ENCODE measurements at regions not wholly inside any gene's neighbourhood (a gene's known extent, or its start where the extent isn't known, plus 50 kb on each side); places are given as distances from the start of the nearest gene placed in this dataset.

GRCh38 chr10:126734967-126735366, 64.5 kb upstream of the C10orf90 start:
- no peak overlapping the region for H3K23ac ChIP-seq (ENCODE audit: low read length in 2 of 2)
- H2BK15ac ChIP-seq (ENCODE audit: low read depth, poor library complexity, severe bottlenecking): no peak overlapping the region
- no peak overlapping the region for H4K8ac ChIP-seq (ENCODE audit: low read length)
- no peak overlapping the region for H3K4me3 ChIP-seq (ENCODE audit: insufficient read depth in 1 of 2, low read depth in 1 of 2, low read length in 2 of 2)
- H3K27ac ChIP-seq (ENCODE audit: low read length, poor library complexity, severe bottlenecking): no peak overlapping the region
- no peaks in the 10 kb centered on the region for H3K4me1 ChIP-seq (ENCODE audit: control insufficient read depth, insufficient read depth, low read depth, low read length)
- no peaks in the 10 kb centered on the region for H3K79me1 ChIP-seq (replicated peaks; ENCODE audit: low read length, poor library complexity, severe bottlenecking)
- H3K18ac ChIP-seq (ENCODE audit: low read depth in 1 of 2, low read length in 2 of 2): no peak overlapping the region
- H2AFZ ChIP-seq (ENCODE audit: low read depth, low read length): no peak overlapping the region
- no peaks in the 10 kb centered on the region for H3K36me3 ChIP-seq (ENCODE audit: control insufficient read depth in 1 of 2, insufficient read depth in 2 of 2, low read depth in 1 of 2, low read length in 2 of 2)
- H2AK5ac ChIP-seq (ENCODE audit: low read length, severe bottlenecking): no peak overlapping the region
- DNase-seq: no peak
- H2BK12ac ChIP-seq (ENCODE audit: low read length in 2 of 2): no peak overlapping the region
- H2BK5ac ChIP-seq (ENCODE audit: low read depth, low read length, poor library complexity, severe bottlenecking): no peak overlapping the region
- no peak overlapping the region for H3K4me2 ChIP-seq (ENCODE audit: low read length, poor library complexity, severe bottlenecking)
- WGBS: 68% methylated on average over 3 of the region's 3 CpGs
- no peaks in the 10 kb centered on the region for H3K9me3 ChIP-seq (ENCODE audit: control insufficient read depth, low read length)
- H3K4ac ChIP-seq (ENCODE audit: low read depth in 1 of 2, low read length in 2 of 2): no peak overlapping the region
- H4K91ac ChIP-seq (ENCODE audit: low read length): no peak overlapping the region
- H2BK120ac ChIP-seq (ENCODE audit: low read depth, low read length): no peak overlapping the region
- H3K9ac ChIP-seq (ENCODE audit: low read length): no peak overlapping the region
- H3K27me3 ChIP-seq (ENCODE audit: control insufficient read depth in 1 of 2, insufficient read depth in 1 of 2, low read length in 2 of 2): peaks cover 0 to 19% of the 10 kb centered on the region in 2 experiments
- peak overlapping the region in 1 of 2 experiments; percentile 68 for H3K14ac ChIP-seq (ENCODE audit: low read length in 2 of 2)

DNA sequence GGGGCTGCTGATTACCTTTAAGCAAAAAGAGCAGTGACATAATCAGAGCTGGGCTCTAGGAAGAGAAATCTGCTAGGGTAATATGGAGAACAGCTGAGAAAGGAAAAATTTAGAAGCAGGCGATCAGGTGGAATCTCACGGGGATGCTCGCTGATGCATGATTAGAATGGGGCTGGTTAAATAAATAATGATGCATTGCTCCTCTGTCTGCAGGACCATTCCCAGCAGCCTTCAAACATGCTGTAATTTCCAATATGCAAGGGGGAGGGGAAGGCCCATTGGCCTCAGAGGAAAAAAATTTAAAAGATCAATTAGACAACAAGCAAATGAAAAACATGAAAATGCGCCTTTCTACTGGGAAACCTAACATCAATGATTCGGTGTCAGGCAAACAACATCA, 65.6 kb upstream of the C10orf90 start:
- Histone ChIP-seq H2BK120ac (ENCODE audit: low read depth, low read length) (no peak overlapping the region), H2AK5ac (ENCODE audit: low read length, severe bottlenecking) (no peak overlapping the region), H4K8ac (ENCODE audit: low read length) (no peak overlapping the region), H3K27ac (ENCODE audit: low read length, poor library complexity, severe bottlenecking) (no peak overlapping the region), H3K23ac (ENCODE audit: low read length in 2 of 2) (no peak overlapping the region), H3K14ac (ENCODE audit: low read length in 2 of 2) (no peak overlapping the region), H3K18ac (ENCODE audit: low read depth in 1 of 2, low read length in 2 of 2) (no peak overlapping the region), H3K4me3 (ENCODE audit: insufficient read depth in 1 of 2, low read depth in 1 of 2, low read length in 2 of 2) (no peak overlapping the region), H2BK5ac (ENCODE audit: low read depth, low read length, poor library complexity, severe bottlenecking) (no peak overlapping the region), H3K36me3 (ENCODE audit: control insufficient read depth in 1 of 2, insufficient read depth in 2 of 2, low read depth in 1 of 2, low read length in 2 of 2) (no peaks in the 10 kb centered on the region), H3K9me3 (ENCODE audit: control insufficient read depth, low read length) (no peaks in the 10 kb centered on the region), H2BK15ac (ENCODE audit: low read depth, poor library complexity, severe bottlenecking) (no peak overlapping the region), H2AFZ (ENCODE audit: low read depth, low read length) (no peak overlapping the region), H2BK12ac (ENCODE audit: low read length in 2 of 2) (no peak overlapping the region), H3K4me2 (ENCODE audit: low read length, poor library complexity, severe bottlenecking) (no peak overlapping the region), H3K79me1 (replicated peaks; ENCODE audit: low read length, poor library complexity, severe bottlenecking) (no peaks in the 10 kb centered on the region), H4K91ac (ENCODE audit: low read length) (no peak overlapping the region), H3K4me1 (ENCODE audit: control insufficient read depth, insufficient read depth, low read depth, low read length) (no peaks in the 10 kb centered on the region), H3K9ac (ENCODE audit: low read length) (no peak overlapping the region), H3K4ac (ENCODE audit: low read depth in 1 of 2, low read length in 2 of 2) (no peak overlapping the region), H3K27me3 (ENCODE audit: control insufficient read depth in 1 of 2, insufficient read depth in 1 of 2, low read length in 2 of 2) (peaks cover 0 to 11% of the 10 kb centered on the region in 2 experiments)
- no peak for DNase-seq
- 96% methylated on average over 5 of the region's 5 CpGs for WGBS

DNA sequence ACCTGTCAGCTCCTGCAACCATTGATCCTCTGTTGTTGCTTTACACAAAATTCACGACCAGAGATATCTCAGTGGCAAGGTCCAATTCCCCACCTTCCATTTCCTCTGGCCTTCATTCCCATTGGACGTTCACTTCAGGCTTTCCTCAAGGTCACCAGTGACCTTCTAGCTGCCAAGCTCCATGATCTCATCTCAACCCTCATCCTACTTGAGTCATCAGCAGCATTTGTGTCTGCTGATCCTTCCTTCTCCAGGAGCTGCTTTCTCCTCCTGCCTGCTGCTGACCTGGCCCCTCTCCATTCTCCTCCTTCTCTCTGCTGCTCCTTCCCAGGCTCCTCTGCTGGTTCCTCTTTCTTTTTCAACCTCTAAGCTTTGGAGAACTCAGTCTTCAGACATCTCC, 66.2 kb upstream of the C10orf90 start:
- Histone ChIP-seq H3K14ac (ENCODE audit: low read length in 2 of 2) (no peak overlapping the region), H3K36me3 (ENCODE audit: control insufficient read depth in 1 of 2, insufficient read depth in 2 of 2, low read depth in 1 of 2, low read length in 2 of 2) (no peaks in the 10 kb centered on the region), H4K91ac (ENCODE audit: low read length) (no peak overlapping the region), H3K9me3 (ENCODE audit: control insufficient read depth, low read length) (no peaks in the 10 kb centered on the region), H2BK15ac (ENCODE audit: low read depth, poor library complexity, severe bottlenecking) (no peak overlapping the region), H2AFZ (ENCODE audit: low read depth, low read length) (no peak overlapping the region), H3K79me1 (replicated peaks; ENCODE audit: low read length, poor library complexity, severe bottlenecking) (no peaks in the 10 kb centered on the region), H3K23ac (ENCODE audit: low read length in 2 of 2) (no peak overlapping the region), H2BK5ac (ENCODE audit: low read depth, low read length, poor library complexity, severe bottlenecking) (no peak overlapping the region), H2AK5ac (ENCODE audit: low read length, severe bottlenecking) (no peak overlapping the region), H3K4me2 (ENCODE audit: low read length, poor library complexity, severe bottlenecking) (no peak overlapping the region), H3K4me3 (ENCODE audit: insufficient read depth in 1 of 2, low read depth in 1 of 2, low read length in 2 of 2) (no peak overlapping the region), H3K4ac (ENCODE audit: low read depth in 1 of 2, low read length in 2 of 2) (no peak overlapping the region), H3K9ac (ENCODE audit: low read length) (peak overlapping the region; percentile 55), H2BK120ac (ENCODE audit: low read depth, low read length) (no peak overlapping the region), H2BK12ac (ENCODE audit: low read length in 2 of 2) (peak overlapping the region in 1 of 2 experiments; percentile 19), H4K8ac (ENCODE audit: low read length) (no peak overlapping the region), H3K27ac (ENCODE audit: low read length, poor library complexity, severe bottlenecking) (no peak overlapping the region), H3K18ac (ENCODE audit: low read depth in 1 of 2, low read length in 2 of 2) (peak overlapping the region in 1 of 2 experiments; percentile 34), H3K4me1 (ENCODE audit: control insufficient read depth, insufficient read depth, low read depth, low read length) (no peaks in the 10 kb centered on the region), H3K27me3 (ENCODE audit: control insufficient read depth in 1 of 2, insufficient read depth in 1 of 2, low read length in 2 of 2) (peaks cover 0 to 11% of the 10 kb centered on the region in 2 experiments)
- peak; percentile 56 for DNase-seq
- WGBS: 77% methylated on average over 2 of the region's 2 CpGs

DNA sequence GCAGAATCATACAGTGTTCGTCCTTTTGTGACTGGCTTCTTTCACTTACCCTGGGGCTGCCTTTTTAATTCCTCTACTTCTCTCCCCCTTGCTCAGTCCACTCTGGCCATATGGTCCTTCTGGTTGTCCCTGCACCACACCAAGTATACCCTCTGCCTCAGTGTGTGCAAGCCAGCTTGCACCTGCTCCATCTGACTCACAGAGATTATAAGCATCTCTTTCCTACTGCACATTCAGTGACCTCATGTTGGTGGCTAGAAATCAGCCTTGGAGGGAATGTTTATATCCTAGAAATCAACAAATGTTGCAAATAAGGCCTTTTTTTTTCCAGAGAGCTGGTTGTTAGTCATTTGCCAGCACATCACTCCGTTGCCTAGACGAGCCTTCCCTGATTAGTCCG, 67.5 kb upstream of the C10orf90 start:
- no peak overlapping the region for H3K4me3 ChIP-seq (ENCODE audit: insufficient read depth in 1 of 2, low read depth in 1 of 2, low read length in 2 of 2)
- no peaks in the 10 kb centered on the region for H3K79me1 ChIP-seq (replicated peaks; ENCODE audit: low read length, poor library complexity, severe bottlenecking)
- H3K36me3 ChIP-seq (ENCODE audit: control insufficient read depth in 1 of 2, insufficient read depth in 2 of 2, low read depth in 1 of 2, low read length in 2 of 2): no peaks in the 10 kb centered on the region
- peaks cover 0 to 11% of the 10 kb centered on the region in 2 experiments for H3K27me3 ChIP-seq (ENCODE audit: control insufficient read depth in 1 of 2, insufficient read depth in 1 of 2, low read length in 2 of 2)
- H2BK15ac ChIP-seq (ENCODE audit: low read depth, poor library complexity, severe bottlenecking): no peak overlapping the region
- DNase-seq: peak; percentile 86
- no peak overlapping the region for H3K23ac ChIP-seq (ENCODE audit: low read length in 2 of 2)
- H2AK5ac ChIP-seq (ENCODE audit: low read length, severe bottlenecking): no peak overlapping the region
- no peak overlapping the region for H3K18ac ChIP-seq (ENCODE audit: low read depth in 1 of 2, low read length in 2 of 2)
- no peak overlapping the region for H2AFZ ChIP-seq (ENCODE audit: low read depth, low read length)
- no peaks in the 10 kb centered on the region for H3K9me3 ChIP-seq (ENCODE audit: control insufficient read depth, low read length)
- H3K9ac ChIP-seq (ENCODE audit: low read length): no peak overlapping the region
- no peak overlapping the region for H4K91ac ChIP-seq (ENCODE audit: low read length)
- no peak overlapping the region for H2BK5ac ChIP-seq (ENCODE audit: low read depth, low read length, poor library complexity, severe bottlenecking)
- no peak overlapping the region for H3K27ac ChIP-seq (ENCODE audit: low read length, poor library complexity, severe bottlenecking)
- H3K4ac ChIP-seq (ENCODE audit: low read depth in 1 of 2, low read length in 2 of 2): no peak overlapping the region
- WGBS: 63% methylated on average over 4 of the region's 4 CpGs
- no peak overlapping the region for H4K8ac ChIP-seq (ENCODE audit: low read length)
- H3K4me1 ChIP-seq (ENCODE audit: control insufficient read depth, insufficient read depth, low read depth, low read length): no peaks in the 10 kb centered on the region
- H3K4me2 ChIP-seq (ENCODE audit: low read length, poor library complexity, severe bottlenecking): no peak overlapping the region
- H3K14ac ChIP-seq (ENCODE audit: low read length in 2 of 2): no peak overlapping the region
- no peak overlapping the region for H2BK120ac ChIP-seq (ENCODE audit: low read depth, low read length)
- H2BK12ac ChIP-seq (ENCODE audit: low read length in 2 of 2): no peak overlapping the region
